PFSK-1 (cell line): ENCODE measurements at regions not wholly inside any gene's neighbourhood (a gene's known extent, or its start where the extent isn't known, plus 50 kb on each side); places are given as distances from the start of the nearest gene placed in this dataset.

Experiments used
- FOXP2 ChIP-seq: optimal IDR thresholded peaks from 2 replicates; pipeline ENCODE3; 2011; ENCODE audit warnings: borderline replicate concordance, control low read depth, inconsistent platforms; ENCODE audit not compliant: insufficient read depth; ENCODE audit errors: extremely low read length, extremely low read depth
- POLR2AphosphoS5 ChIP-seq: IDR thresholded peaks from 2 replicates; pipeline ENCODE4 v1.6.1; 2012; ENCODE audit warnings: low read depth, mild to moderate bottlenecking, control low read depth, low read length, moderate library complexity
- SIN3A ChIP-seq: IDR thresholded peaks from 2 replicates; pipeline ENCODE4 v1.6.1; 2012; ENCODE audit warnings: mild to moderate bottlenecking, low read length, moderate library complexity, borderline replicate concordance; ENCODE audit not compliant: insufficient read depth
- TAF1 ChIP-seq: IDR thresholded peaks from 2 replicates; pipeline ENCODE4 v1.6.1; 2012; ENCODE audit warnings: low read length, control low read depth, borderline replicate concordance; ENCODE audit not compliant: insufficient read depth
- TF ChIP-seq, protein P1 (sequence below), 2 experiments: IDR thresholded peaks; 2 replicates each; pipeline versions ENCODE4 v1.6.1 to v1.8.0; 2011 to 2012; ENCODE audit warnings: low read depth in 2 of 2, low read length in 2 of 2, control low read depth in 1 of 2, inconsistent platforms in 1 of 2, mild to moderate bottlenecking in 1 of 2, moderate library complexity in 1 of 2; ENCODE audit not compliant: insufficient read depth in 1 of 2

GRCh38 chr7:32221056-32221455 lies 150.8 kb upstream of the PDE1C start:
- TF ChIP-seq, protein P1, sequence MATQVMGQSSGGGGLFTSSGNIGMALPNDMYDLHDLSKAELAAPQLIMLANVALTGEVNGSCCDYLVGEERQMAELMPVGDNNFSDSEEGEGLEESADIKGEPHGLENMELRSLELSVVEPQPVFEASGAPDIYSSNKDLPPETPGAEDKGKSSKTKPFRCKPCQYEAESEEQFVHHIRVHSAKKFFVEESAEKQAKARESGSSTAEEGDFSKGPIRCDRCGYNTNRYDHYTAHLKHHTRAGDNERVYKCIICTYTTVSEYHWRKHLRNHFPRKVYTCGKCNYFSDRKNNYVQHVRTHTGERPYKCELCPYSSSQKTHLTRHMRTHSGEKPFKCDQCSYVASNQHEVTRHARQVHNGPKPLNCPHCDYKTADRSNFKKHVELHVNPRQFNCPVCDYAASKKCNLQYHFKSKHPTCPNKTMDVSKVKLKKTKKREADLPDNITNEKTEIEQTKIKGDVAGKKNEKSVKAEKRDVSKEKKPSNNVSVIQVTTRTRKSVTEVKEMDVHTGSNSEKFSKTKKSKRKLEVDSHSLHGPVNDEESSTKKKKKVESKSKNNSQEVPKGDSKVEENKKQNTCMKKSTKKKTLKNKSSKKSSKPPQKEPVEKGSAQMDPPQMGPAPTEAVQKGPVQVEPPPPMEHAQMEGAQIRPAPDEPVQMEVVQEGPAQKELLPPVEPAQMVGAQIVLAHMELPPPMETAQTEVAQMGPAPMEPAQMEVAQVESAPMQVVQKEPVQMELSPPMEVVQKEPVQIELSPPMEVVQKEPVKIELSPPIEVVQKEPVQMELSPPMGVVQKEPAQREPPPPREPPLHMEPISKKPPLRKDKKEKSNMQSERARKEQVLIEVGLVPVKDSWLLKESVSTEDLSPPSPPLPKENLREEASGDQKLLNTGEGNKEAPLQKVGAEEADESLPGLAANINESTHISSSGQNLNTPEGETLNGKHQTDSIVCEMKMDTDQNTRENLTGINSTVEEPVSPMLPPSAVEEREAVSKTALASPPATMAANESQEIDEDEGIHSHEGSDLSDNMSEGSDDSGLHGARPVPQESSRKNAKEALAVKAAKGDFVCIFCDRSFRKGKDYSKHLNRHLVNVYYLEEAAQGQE (IDR thresholded peaks at IDR 0.05; ENCODE audit: insufficient read depth in 1 of 2, low read depth in 2 of 2, low read length in 2 of 2) = no peak
- TF ChIP-seq FOXP2 (no peak), TAF1 (no peak), SIN3A (no peak), POLR2AphosphoS5 (no peak)

DNA sequence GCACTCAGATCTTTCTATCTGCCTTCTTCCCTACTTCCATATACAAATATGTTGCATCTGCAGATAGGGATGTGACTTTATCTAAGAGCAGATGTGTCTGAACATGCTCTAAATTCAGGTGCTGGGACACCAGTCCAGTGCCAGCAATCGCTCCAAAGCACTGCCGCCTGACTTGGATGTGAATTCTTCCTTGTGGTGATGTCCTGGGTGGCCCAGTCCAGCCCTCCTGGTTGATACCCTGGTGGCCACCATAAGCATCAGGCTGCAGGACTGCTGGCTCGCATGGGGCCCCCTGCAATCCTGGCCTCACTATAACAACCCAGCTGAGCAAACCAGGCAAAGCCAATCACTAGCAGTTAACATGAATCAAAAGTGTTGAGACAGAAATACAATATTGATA lies 149.2 kb upstream of the PDE1C start:
- no peak for TF ChIP-seq FOXP2
- no peak for TF ChIP-seq TAF1
- no peak for TF ChIP-seq POLR2AphosphoS5
- TF ChIP-seq, protein P1 (IDR thresholded peaks at IDR 0.05; ENCODE audit: insufficient read depth in 1 of 2, low read depth in 2 of 2, low read length in 2 of 2) = no peak
- no peak for TF ChIP-seq SIN3A

DNA sequence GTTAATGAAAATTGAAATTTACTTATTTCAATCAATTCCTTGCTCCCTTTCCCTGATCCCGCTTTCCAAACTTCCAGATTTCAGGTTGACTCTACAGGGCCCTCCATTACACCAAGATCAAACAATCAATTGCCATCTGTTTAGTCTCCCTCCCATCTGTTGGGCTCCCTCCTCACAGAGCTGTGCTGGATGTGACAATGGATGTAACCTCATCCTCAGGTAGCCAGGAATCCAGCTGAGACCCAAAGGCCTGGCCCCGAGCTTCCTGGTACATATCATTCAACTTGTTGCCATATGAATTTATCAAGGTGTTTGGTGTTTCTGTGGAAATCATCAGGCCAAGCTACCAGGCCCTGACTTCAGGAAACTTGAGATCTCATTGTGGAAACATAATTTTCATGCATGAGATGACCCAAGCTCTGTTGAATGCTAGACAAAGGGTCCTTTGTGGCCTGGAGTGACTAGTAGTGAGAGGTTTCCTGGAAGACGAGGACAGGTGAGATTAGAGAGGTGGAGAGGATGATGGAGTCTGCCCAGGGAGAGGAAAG lies 148.6 kb upstream of the PDE1C start:
- TF ChIP-seq FOXP2 (no peak), POLR2AphosphoS5 (no peak), SIN3A (no peak), TAF1 (no peak)
- TF ChIP-seq, protein P1 (IDR thresholded peaks at IDR 0.05; ENCODE audit: insufficient read depth in 1 of 2, low read depth in 2 of 2, low read length in 2 of 2) = no peak

GRCh38 chr7:32218154-32218467 lies 147.9 kb upstream of the PDE1C start:
- no peak for TF ChIP-seq FOXP2
- TF ChIP-seq, protein P1 (IDR thresholded peaks at IDR 0.05; ENCODE audit: insufficient read depth in 1 of 2, low read depth in 2 of 2, low read length in 2 of 2) = no peak
- no peak for TF ChIP-seq SIN3A
- no peak for TF ChIP-seq TAF1
- no peak for TF ChIP-seq POLR2AphosphoS5

DNA sequence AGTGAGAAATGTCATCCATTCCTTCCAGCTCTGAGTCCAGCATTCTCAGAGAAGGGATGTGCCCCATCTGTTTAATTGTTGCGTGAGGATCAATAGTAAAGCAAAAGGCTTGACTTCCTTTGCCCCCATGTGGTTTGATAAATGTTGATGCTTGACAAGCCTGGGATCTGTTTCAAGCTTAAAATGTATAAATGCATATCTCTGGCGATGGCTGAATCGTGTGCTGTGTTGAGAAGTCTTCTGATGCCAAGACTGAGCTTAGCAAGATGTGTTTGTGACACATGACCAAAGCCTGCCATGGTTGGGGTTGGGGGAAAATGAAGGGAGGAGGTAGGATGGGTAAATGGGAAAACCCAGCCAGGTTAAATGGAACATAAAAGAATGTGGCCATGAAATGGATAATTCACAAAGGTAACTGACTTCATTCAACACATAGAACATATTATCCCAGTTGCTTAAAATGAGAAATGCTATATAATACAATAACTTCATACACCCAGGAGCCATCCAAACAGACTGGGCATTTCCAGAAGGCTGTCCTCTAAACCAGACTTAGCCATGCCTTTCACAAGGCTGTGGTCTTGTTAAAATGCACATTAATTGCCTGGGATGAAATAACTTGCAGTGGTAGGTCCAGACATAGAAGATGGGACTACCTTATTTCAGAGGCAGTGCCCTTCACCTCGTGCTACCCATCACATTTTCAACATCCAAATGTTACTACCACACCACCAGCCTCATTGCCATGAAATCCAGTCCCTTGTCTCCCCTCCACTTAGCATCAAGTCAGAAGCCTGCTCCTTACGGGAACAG lies 147.3 kb upstream of the PDE1C start:
- TF ChIP-seq, protein P1 (IDR thresholded peaks at IDR 0.05; ENCODE audit: insufficient read depth in 1 of 2, low read depth in 2 of 2, low read length in 2 of 2) = no peak
- TF ChIP-seq FOXP2 (no peak), TAF1 (no peak), SIN3A (no peak), POLR2AphosphoS5 (no peak)
